ENCODE measurements at regions not wholly inside any gene's neighbourhood (a gene's known extent, or its start where the extent isn't known, plus 50 kb on each side); places are given as distances from the start of the nearest gene placed in this dataset.
A peak's percentile ranks its signal among the peaks of the same experiment; 100 is the strongest.
"Not testable (repeated sequence)": the region's sequence is repeated elsewhere in the genome, so short reads cannot be mapped to it uniquely, and the experiment has no call there.

GRCh38 chr5:154642499-154643245 is 112.5 kb upstream of the LARP1 start:
- no peak overlapping the region for H3K4me3 Mint-ChIP-seq
- H3K4me1 Mint-ChIP-seq: peaks cover 12% of the 10 kb centered on the region
- H3K27ac Mint-ChIP-seq: no peak overlapping the region
- H3K9me3 Mint-ChIP-seq: peaks cover 10% of the 10 kb centered on the region
- H3K36me3 Mint-ChIP-seq: peaks cover 6% of the 10 kb centered on the region
- peaks cover 8% of the 10 kb centered on the region for H3K27me3 Mint-ChIP-seq

GRCh38 chr5:154640213-154640831 is 114.9 kb upstream of the LARP1 start:
- H3K36me3 Mint-ChIP-seq, H3K27me3 Mint-ChIP-seq, H3K4me3 Mint-ChIP-seq, H3K4me1 Mint-ChIP-seq, H3K27ac Mint-ChIP-seq: not testable (repeated sequence)
- H3K9me3 Mint-ChIP-seq: peaks cover 10% of the 10 kb centered on the region

GRCh38 chr5:154636786-154637185 is 118.4 kb upstream of the LARP1 start:
- H3K27ac Mint-ChIP-seq, H3K4me1 Mint-ChIP-seq, H3K4me3 Mint-ChIP-seq, H3K36me3 Mint-ChIP-seq, H3K9me3 Mint-ChIP-seq, H3K27me3 Mint-ChIP-seq: not testable (repeated sequence)

- not testable (repeated sequence) for H3K27me3 Mint-ChIP-seq, H3K36me3 Mint-ChIP-seq, H3K27ac Mint-ChIP-seq, H3K4me3 Mint-ChIP-seq, H3K9me3 Mint-ChIP-seq, H3K4me1 Mint-ChIP-seq
Measured at GRCh38 chr5:154636271-154636670, 118.9 kb upstream of the LARP1 start.

GRCh38 chr5:154633744-154634143 is 121.4 kb upstream of the LARP1 start:
- H3K9me3 Mint-ChIP-seq, H3K27ac Mint-ChIP-seq, H3K36me3 Mint-ChIP-seq, H3K27me3 Mint-ChIP-seq, H3K4me3 Mint-ChIP-seq, H3K4me1 Mint-ChIP-seq: not testable (repeated sequence)

GRCh38 chr5:154631141-154631540 is 124.0 kb upstream of the LARP1 start:
- Mint-ChIP-seq H3K27me3 (peaks cover 2% of the 10 kb centered on the region), H3K4me3 (no peak overlapping the region), H3K9me3 (no peaks in the 10 kb centered on the region), H3K36me3 (peaks cover 2% of the 10 kb centered on the region), H3K4me1 (no peaks in the 10 kb centered on the region), H3K27ac (no peak overlapping the region)

GRCh38 chr5:154630410-154630809 is 124.8 kb upstream of the LARP1 start:
- Mint-ChIP-seq H3K27me3 (peaks cover 2% of the 10 kb centered on the region), H3K9me3 (no peaks in the 10 kb centered on the region), H3K4me1 (no peaks in the 10 kb centered on the region), H3K4me3 (no peak overlapping the region), H3K36me3 (peaks cover 2% of the 10 kb centered on the region), H3K27ac (no peak overlapping the region)

- Mint-ChIP-seq H3K27ac (no peak overlapping the region), H3K36me3 (peaks cover 2% of the 10 kb centered on the region), H3K27me3 (no peaks in the 10 kb centered on the region), H3K9me3 (no peaks in the 10 kb centered on the region), H3K4me1 (no peaks in the 10 kb centered on the region), H3K4me3 (no peak overlapping the region)
Measured at GRCh38 chr5:154628685-154629084, 126.5 kb upstream of the LARP1 start.

- H3K27ac Mint-ChIP-seq: no peak overlapping the region
- no peaks in the 10 kb centered on the region for H3K36me3 Mint-ChIP-seq
- H3K4me1 Mint-ChIP-seq: no peaks in the 10 kb centered on the region
- no peaks in the 10 kb centered on the region for H3K9me3 Mint-ChIP-seq
- H3K4me3 Mint-ChIP-seq: no peak overlapping the region
- no peaks in the 10 kb centered on the region for H3K27me3 Mint-ChIP-seq
Measured at GRCh38 chr5:154627698-154628678, 127.2 kb upstream of the LARP1 start.

GRCh38 chr5:154626876-154627557 is 128.2 kb upstream of the LARP1 start:
- no peaks in the 10 kb centered on the region for H3K9me3 Mint-ChIP-seq
- no peaks in the 10 kb centered on the region for H3K4me1 Mint-ChIP-seq
- H3K4me3 Mint-ChIP-seq: no peak overlapping the region
- H3K36me3 Mint-ChIP-seq: no peaks in the 10 kb centered on the region
- no peak overlapping the region for H3K27ac Mint-ChIP-seq
- H3K27me3 Mint-ChIP-seq: no peaks in the 10 kb centered on the region

- Mint-ChIP-seq H3K27ac (no peak overlapping the region), H3K27me3 (no peaks in the 10 kb centered on the region), H3K4me3 (no peak overlapping the region), H3K4me1 (no peaks in the 10 kb centered on the region), H3K36me3 (no peaks in the 10 kb centered on the region), H3K9me3 (no peaks in the 10 kb centered on the region)
Measured at GRCh38 chr5:154625031-154625430, 130.1 kb upstream of the LARP1 start.

- no peak overlapping the region for H3K4me3 Mint-ChIP-seq
- H3K27me3 Mint-ChIP-seq: no peaks in the 10 kb centered on the region
- peak overlapping the region; percentile 38 for H3K27ac Mint-ChIP-seq
- no peaks in the 10 kb centered on the region for H3K9me3 Mint-ChIP-seq
- no peaks in the 10 kb centered on the region for H3K36me3 Mint-ChIP-seq
- H3K4me1 Mint-ChIP-seq: no peaks in the 10 kb centered on the region
Measured at GRCh38 chr5:154624341-154624740, 130.8 kb upstream of the LARP1 start.

GRCh38 chr5:154620411-154620810 is 134.8 kb upstream of the LARP1 start:
- no peak overlapping the region for H3K27ac Mint-ChIP-seq

GRCh38 chr5:154618696-154619095 is 136.5 kb upstream of the LARP1 start:
- Mint-ChIP-seq H3K27ac (no peak overlapping the region), H3K9me3 (no peaks in the 10 kb centered on the region), H3K36me3 (no peaks in the 10 kb centered on the region), H3K4me3 (no peak overlapping the region), H3K4me1 (no peaks in the 10 kb centered on the region), H3K27me3 (peaks cover 3% of the 10 kb centered on the region)

More at GRCh38 chr5:154620411-154620810, 134.8 kb upstream of the LARP1 start:
- peaks cover 1% of the 10 kb centered on the region for H3K27me3 Mint-ChIP-seq
- no peaks in the 10 kb centered on the region for H3K9me3 Mint-ChIP-seq
- no peaks in the 10 kb centered on the region for H3K4me1 Mint-ChIP-seq
- H3K36me3 Mint-ChIP-seq: no peaks in the 10 kb centered on the region
- no peak overlapping the region for H3K4me3 Mint-ChIP-seq

GRCh38 chr5:154614595-154614994 is 136.6 kb upstream of the HAND1 start:
- Mint-ChIP-seq H3K9me3 (no peaks in the 10 kb centered on the region), H3K36me3 (no peaks in the 10 kb centered on the region), H3K4me3 (no peak overlapping the region), H3K27ac (no peak overlapping the region), H3K4me1 (peaks cover 7% of the 10 kb centered on the region), H3K27me3 (peaks cover 17% of the 10 kb centered on the region)

All from activated naive CD4-positive, alpha-beta T cell treated with anti-CD3 and anti-CD28 coated beads, Interleukin-2, amount 50 U/mL, for 24 hours (primary cell).